Liver (tissue), 7 donors: ENCODE measurements at regions not wholly inside any gene's neighbourhood (a gene's known extent, or its start where the extent isn't known, plus 50 kb on each side); places are given as distances from the start of the nearest gene placed in this dataset.
A peak's percentile ranks its signal among the peaks of the same experiment; 100 is the strongest.

Experiments
- DNase-seq: peaks from one replicate; pipeline ENCODE4 v3.0.0-alpha.2; 2017; ENCODE audit warnings: low spot score
- H3K27ac ChIP-seq, 2 donors: one replicate each; pipeline ENCODE4 v1.7.0; 2013; ENCODE audit warnings: inconsistent platforms in 2 of 2, low read length in 2 of 2, control low read depth in 1 of 2, low read depth in 1 of 2, mild to moderate bottlenecking in 1 of 2
- H3K27me3 ChIP-seq, 4 donors: one replicate each; pipeline versions ENCODE4 v1.6.1 to v1.7.0; 2013; ENCODE audit warnings: low read length in 3 of 4, inconsistent platforms in 1 of 4, mild to moderate bottlenecking in 1 of 4, moderate library complexity in 1 of 4; ENCODE audit not compliant: control insufficient read depth in 4 of 4, insufficient read depth in 4 of 4
- H3K36me3 ChIP-seq, 4 donors: one replicate each; pipeline versions ENCODE4 v1.6.1 to v1.7.0; 2013; ENCODE audit warnings: low read length in 3 of 4, mild to moderate bottlenecking in 3 of 4, low read depth in 1 of 4, moderate library complexity in 1 of 4; ENCODE audit not compliant: control insufficient read depth in 4 of 4, insufficient read depth in 3 of 4
- H3K4me1 ChIP-seq, 4 donors: one replicate each; pipeline versions ENCODE4 v1.6.1 to v1.7.0; 2013; ENCODE audit warnings: low read length in 3 of 4, mild to moderate bottlenecking in 3 of 4, moderate library complexity in 1 of 4; ENCODE audit not compliant: control insufficient read depth in 4 of 4, insufficient read depth in 4 of 4
- H3K4me3 ChIP-seq, 3 donors: one replicate each; pipeline versions ENCODE4 v1.6.1 to v1.7.0; 2013; ENCODE audit warnings: low read length in 3 of 3, control low read depth in 1 of 3, low read depth in 1 of 3, mild to moderate bottlenecking in 1 of 3
- H3K9ac ChIP-seq, 2 donors: one replicate each; pipeline ENCODE4 v1.7.0; 2013; ENCODE audit warnings: low read length in 2 of 2, mild to moderate bottlenecking in 2 of 2, moderate library complexity in 2 of 2, control low read depth in 1 of 2, low read depth in 1 of 2
- H3K9me3 ChIP-seq, 4 donors: one replicate each; pipeline versions ENCODE4 v1.6.1 to v1.7.0; 2013; ENCODE audit warnings: low read length in 3 of 4; ENCODE audit not compliant: control insufficient read depth in 4 of 4
- ATF3 ChIP-seq: IDR thresholded peaks from 2 replicates; pipeline ENCODE4 v1.6.1; 2016; ENCODE audit warnings: antibody characterized with exemption
- EGR1 ChIP-seq, 2 donors: IDR thresholded peaks; 2 replicates each; pipeline ENCODE4 v1.6.1; 2016 to 2018; ENCODE audit warnings: antibody characterized with exemption in 2 of 2, low read depth in 2 of 2
- FOXA1 ChIP-seq: IDR thresholded peaks from 2 replicates; pipeline ENCODE4 v1.6.1; 2016; ENCODE audit warnings: antibody characterized with exemption
- GABPA ChIP-seq, 2 donors: IDR thresholded peaks in 1 of 2; conservative IDR thresholded peaks in 1 of 2; 2 replicates each; pipeline ENCODE4 v1.6.1; 2016; ENCODE audit warnings: antibody characterized with exemption in 2 of 2, mild to moderate bottlenecking in 1 of 2, moderate library complexity in 1 of 2
- HNF4A ChIP-seq, 2 donors: conservative IDR thresholded peaks; 2 replicates each; pipeline ENCODE4 v1.6.1; 2016; ENCODE audit warnings: antibody characterized with exemption in 2 of 2, mild to moderate bottlenecking in 2 of 2
- JUND ChIP-seq, 2 donors: IDR thresholded peaks; 2 replicates each; pipeline ENCODE4 v1.6.1; 2016; ENCODE audit warnings: antibody characterized with exemption in 2 of 2
- NR2F2 ChIP-seq: IDR thresholded peaks from 2 replicates; pipeline ENCODE4 v1.6.1; 2016; ENCODE audit warnings: antibody characterized with exemption
- RXRA ChIP-seq, 2 donors: IDR thresholded peaks; 2 replicates each; pipeline ENCODE4 v1.6.1; 2017 to 2018; ENCODE audit warnings: antibody characterized with exemption in 2 of 2, mild to moderate bottlenecking in 1 of 2
- SP1 ChIP-seq: IDR thresholded peaks from 2 replicates; pipeline ENCODE4 v1.6.1; 2018; ENCODE audit warnings: antibody characterized with exemption, mild to moderate bottlenecking
- TAF1 ChIP-seq: conservative IDR thresholded peaks from 2 replicates; pipeline ENCODE4 v1.6.1; 2016; ENCODE audit warnings: antibody characterized with exemption, mild to moderate bottlenecking
- YY1 ChIP-seq: IDR thresholded peaks from 2 replicates; pipeline ENCODE4 v1.6.1; 2016; ENCODE audit warnings: antibody characterized with exemption, mild to moderate bottlenecking
- ZBTB33 ChIP-seq: IDR thresholded peaks from 2 replicates; pipeline ENCODE4 v1.6.1; 2016; ENCODE audit warnings: antibody characterized with exemption
- WGBS: extraction: QIAGEN DNeasy Blood & Tissue Kit; methylation state at CpG from one replicate; pipeline ENCODE4 v1.1.7; 2013; 5-methylcytosine and 5-hydroxymethylcytosine counted together
- donor health status: healthy.
- donor health status: healthy.
- donor health status: healthy.
- donor health status: healthy.

GRCh38 chr9:109992293-109992692 is 212.3 kb downstream of the PALM2AKAP2 start:
- Histone ChIP-seq H3K27me3 (no peaks in the 10 kb centered on the region), H3K36me3 (peaks cover 0 to 9% (median under 1%) of the 10 kb centered on the region in 4 donors)

GRCh38 chr9:109993250-109993978 is 213.4 kb downstream of the PALM2AKAP2 start:
- Histone ChIP-seq H3K4me1 (no peaks in the 10 kb centered on the region), H3K27ac (no peak overlapping the region), H3K27me3 (no peaks in the 10 kb centered on the region), H3K36me3 (peaks cover 0 to 9% (median 0%) of the 10 kb centered on the region in 4 donors), H3K4me3 (no peak overlapping the region), H3K9ac (no peak overlapping the region), H3K9me3 (no peaks in the 10 kb centered on the region)
- DNase-seq, result no peak
- WGBS, result 78% methylated on average over 2 of the region's 2 CpGs
- no peak for TF ChIP-seq ZBTB33
- no peak for TF ChIP-seq SP1

More at GRCh38 chr9:109992293-109992692, 212.3 kb downstream of the PALM2AKAP2 start:
- H3K27ac ChIP-seq, result no peak overlapping the region
- no peaks in the 10 kb centered on the region for H3K4me1 ChIP-seq
- WGBS, result 37% methylated on average over 1 of the region's 1 CpG
- no peak for DNase-seq
- no peak for TF ChIP-seq YY1
- TF ChIP-seq JUND (IDR thresholded peaks at IDR 0.05), result no peak
- TF ChIP-seq HNF4A (conservative IDR thresholded peaks at IDR 0.05), result peak; percentile 8 to 24
- TF ChIP-seq ATF3, result no peak
- TF ChIP-seq TAF1, result no peak
- TF ChIP-seq NR2F2, result no peak
- no peaks in the 10 kb centered on the region for H3K9me3 ChIP-seq
- no peak overlapping the region for H3K4me3 ChIP-seq
- no peak overlapping the region for H3K9ac ChIP-seq

- DNase-seq, result no peak
- H3K36me3 ChIP-seq, result peaks cover 0 to 8% (median 0%) of the 10 kb centered on the region in 4 donors
- H3K4me1 ChIP-seq, result no peaks in the 10 kb centered on the region
- no peak overlapping the region for H3K4me3 ChIP-seq
- no peaks in the 10 kb centered on the region for H3K27me3 ChIP-seq
- WGBS, result 91% methylated on average over 3 of the region's 3 CpGs
- TF ChIP-seq TAF1 (no peak), NR2F2 (no peak), ZBTB33 (no peak), EGR1 (IDR thresholded peaks at IDR 0.05; ENCODE audit: low read depth in 2 of 2) (no peak), GABPA (IDR thresholded peaks at IDR 0.05 in 1 of 2, conservative IDR thresholded peaks at IDR 0.05 in 1 of 2) (no peak), RXRA (IDR thresholded peaks at IDR 0.05) (no peak), FOXA1 (no peak), JUND (IDR thresholded peaks at IDR 0.05) (no peak)
- H3K9me3 ChIP-seq, result no peaks in the 10 kb centered on the region
- H3K9ac ChIP-seq, result no peak overlapping the region
- no peak overlapping the region for H3K27ac ChIP-seq
Measured at GRCh38 chr9:109994141-109994540, 213.8 kb downstream of the C9orf152 start.
